ENCODE measurements at regions not wholly inside any gene's neighbourhood (a gene's known extent, or its start where the extent isn't known, plus 50 kb on each side); places are given as distances from the start of the nearest gene placed in this dataset.

GRCh38 chr7:42794673-42795072 lies 117.2 kb downstream of the C7orf25 start:
- no peak overlapping the region for H3K4me3 ChIP-seq (ENCODE audit: low read depth, low read length)
- DNase-seq (ENCODE audit: low read depth, low spot score), result no peak
- in situ Hi-C loops (cut with HindIII; ENCODE audit: low sequenced_read_pairs), result no loop called here
- TF ChIP-seq CTCF (IDR thresholded peaks at IDR 0.05; ENCODE audit: low read depth, low read length), result no peak

- in situ Hi-C loops (cut with HindIII; ENCODE audit: low sequenced_read_pairs), result no loop called here
- no peak for TF ChIP-seq CTCF (IDR thresholded peaks at IDR 0.05; ENCODE audit: low read depth, low read length)
- H3K4me3 ChIP-seq (ENCODE audit: low read depth, low read length), result no peak overlapping the region
- no peak for DNase-seq (ENCODE audit: low read depth, low spot score)
Observed at GRCh38 chr7:42792841-42793240, 119.0 kb downstream of the C7orf25 start.

GRCh38 chr7:42790196-42790595 lies 121.7 kb downstream of the C7orf25 start:
- no peak for TF ChIP-seq CTCF (IDR thresholded peaks at IDR 0.05; ENCODE audit: low read depth, low read length)
- peak; percentile 41 for DNase-seq (ENCODE audit: low read depth, low spot score)
- in situ Hi-C loops (cut with HindIII; ENCODE audit: low sequenced_read_pairs), result no loop called here
- no peak overlapping the region for H3K4me3 ChIP-seq (ENCODE audit: low read depth, low read length)

GRCh38 chr7:42774436-42774835 lies 137.4 kb downstream of the C7orf25 start:
- no peak for DNase-seq (ENCODE audit: low read depth, low spot score)
- in situ Hi-C loops (cut with HindIII; ENCODE audit: low sequenced_read_pairs), result no loop called here
- no peak overlapping the region for H3K4me3 ChIP-seq (ENCODE audit: low read depth, low read length)
- TF ChIP-seq CTCF (IDR thresholded peaks at IDR 0.05; ENCODE audit: low read depth, low read length), result no peak

GRCh38 chr7:42770114-42770513 lies 141.8 kb downstream of the C7orf25 start:
- no peak for DNase-seq (ENCODE audit: low read depth, low spot score)

GRCh38 chr7:42768045-42768444 lies 143.8 kb downstream of the C7orf25 start:
- no peak overlapping the region for H3K4me3 ChIP-seq (ENCODE audit: low read depth, low read length)
- TF ChIP-seq CTCF (IDR thresholded peaks at IDR 0.05; ENCODE audit: low read depth, low read length), result no peak
- no peak for DNase-seq (ENCODE audit: low read depth, low spot score)
- in situ Hi-C loops (cut with HindIII; ENCODE audit: low sequenced_read_pairs), result no loop called here

More at GRCh38 chr7:42770114-42770513, 141.8 kb downstream of the C7orf25 start:
- no peak for TF ChIP-seq CTCF (IDR thresholded peaks at IDR 0.05; ENCODE audit: low read depth, low read length)
- no peak overlapping the region for H3K4me3 ChIP-seq (ENCODE audit: low read depth, low read length)
- in situ Hi-C loops (cut with HindIII; ENCODE audit: low sequenced_read_pairs), result no loop called here

All from astrocyte of the spinal cord (primary cell).